Lower leg skin (tissue), 3 donors: ENCODE measurements at regions not wholly inside any gene's neighbourhood (a gene's known extent, or its start where the extent isn't known, plus 50 kb on each side); places are given as distances from the start of the nearest gene placed in this dataset.

Experiments used
- POLR2A ChIP-seq, 2 donors: fragments of 450-650 bp; IDR thresholded peaks; one replicate each; pipeline ENCODE4 v1.6.1; 2016 to 2017; ENCODE audit warnings: antibody characterized with exemption in 2 of 2, mild to moderate bottlenecking in 1 of 2, moderate library complexity in 1 of 2
- TF ChIP-seq, protein P1 (sequence below), 3 donors: fragments of 450-650 bp; IDR thresholded peaks; one replicate each; pipeline ENCODE4 v1.5.1; 2016; ENCODE audit warnings: antibody characterized with exemption in 3 of 3, mild to moderate bottlenecking in 3 of 3, moderate library complexity in 2 of 3

DNA sequence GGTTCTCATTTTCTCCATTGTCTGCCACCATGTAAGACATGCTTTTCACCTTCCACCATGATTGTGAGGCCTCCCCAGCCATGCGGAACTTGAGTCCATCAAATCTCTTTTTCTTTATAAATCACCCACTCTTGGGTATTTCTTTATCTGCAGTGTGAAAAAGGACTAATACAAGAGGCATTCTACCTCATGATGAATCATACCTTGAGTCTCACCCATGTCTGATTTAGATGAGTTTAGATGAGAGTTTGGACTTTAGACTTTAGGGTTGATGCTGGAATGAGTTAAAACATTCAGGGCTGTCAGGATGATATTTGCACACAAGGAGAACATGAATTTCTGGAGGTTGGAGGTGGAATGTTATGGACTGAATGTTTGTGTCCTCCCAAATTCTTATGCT lies 545.6 kb downstream of the C6orf118 start:
- TF ChIP-seq, protein P1, sequence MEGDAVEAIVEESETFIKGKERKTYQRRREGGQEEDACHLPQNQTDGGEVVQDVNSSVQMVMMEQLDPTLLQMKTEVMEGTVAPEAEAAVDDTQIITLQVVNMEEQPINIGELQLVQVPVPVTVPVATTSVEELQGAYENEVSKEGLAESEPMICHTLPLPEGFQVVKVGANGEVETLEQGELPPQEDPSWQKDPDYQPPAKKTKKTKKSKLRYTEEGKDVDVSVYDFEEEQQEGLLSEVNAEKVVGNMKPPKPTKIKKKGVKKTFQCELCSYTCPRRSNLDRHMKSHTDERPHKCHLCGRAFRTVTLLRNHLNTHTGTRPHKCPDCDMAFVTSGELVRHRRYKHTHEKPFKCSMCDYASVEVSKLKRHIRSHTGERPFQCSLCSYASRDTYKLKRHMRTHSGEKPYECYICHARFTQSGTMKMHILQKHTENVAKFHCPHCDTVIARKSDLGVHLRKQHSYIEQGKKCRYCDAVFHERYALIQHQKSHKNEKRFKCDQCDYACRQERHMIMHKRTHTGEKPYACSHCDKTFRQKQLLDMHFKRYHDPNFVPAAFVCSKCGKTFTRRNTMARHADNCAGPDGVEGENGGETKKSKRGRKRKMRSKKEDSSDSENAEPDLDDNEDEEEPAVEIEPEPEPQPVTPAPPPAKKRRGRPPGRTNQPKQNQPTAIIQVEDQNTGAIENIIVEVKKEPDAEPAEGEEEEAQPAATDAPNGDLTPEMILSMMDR (IDR thresholded peaks at IDR 0.05), result no peak
- no peak for TF ChIP-seq POLR2A (IDR thresholded peaks at IDR 0.05)
